Endothelial cell of umbilical vein (primary cell): ENCODE measurements at regions not wholly inside any gene's neighbourhood (a gene's known extent, or its start where the extent isn't known, plus 50 kb on each side); places are given as distances from the start of the nearest gene placed in this dataset.

Experiments used
- BruUV-seq: library from RNA; stranded (reverse); fragments of 400-500 nt; replicated peaks from 2 replicates; lab custom pipeline; 2021; lab: Mats Ljungman, UMichigan
- CTCF ChIA-PET: fragments of 300-600, 350-600 bp; sonication (Branson Sonifier 250); formaldehyde crosslinking; loops from one replicate; lab custom pipeline; 2021; ENCODE audit warnings: antibody characterized with exemption, inconsistent platforms; lab: Charles Lee
- POLR2A ChIA-PET: fragments of 300-600, 350-600 bp; sonication (Branson Sonifier 250); formaldehyde crosslinking; loops from one replicate; lab custom pipeline; 2021; ENCODE audit warnings: antibody characterized with exemption, inconsistent platforms; lab: Charles Lee
- DNase-seq: peaks from one replicate; pipeline ENCODE4 v3.0.0-alpha.2; 2011; ENCODE audit warnings: low read depth, low spot score
- FAIRE-seq: peaks from 2 replicates; lab custom pipeline; 2011; peaks lifted over from hg19 to GRCh38; lab: Jason Lieb, UNC
- H2AFZ ChIP-seq: 2 replicates; pipeline ENCODE4 v1.6.0; 2012; ENCODE audit warnings: low read depth, low read length, control low read depth, inconsistent platforms
- H3K27ac ChIP-seq: 2 replicates; pipeline ENCODE4 v1.5.1; 2011; ENCODE audit warnings: low read depth, mild to moderate bottlenecking, control low read depth, low read length, moderate library complexity; ENCODE audit not compliant: insufficient read depth
- H3K27me3 ChIP-seq, 2 experiments: 2 replicates each; pipeline versions ENCODE4 v1.6.0 to v1.6.1; 2011; ENCODE audit warnings: low read length in 2 of 2, mixed read lengths in 1 of 2; ENCODE audit not compliant: control insufficient read depth in 2 of 2, insufficient read depth in 2 of 2
- H3K36me3 ChIP-seq, 2 experiments: 2 replicates in 1 of 2; 3 replicates in 1 of 2; pipeline ENCODE4 v1.5.1; 2011; ENCODE audit warnings: low read length in 2 of 2, mild to moderate bottlenecking in 1 of 2, moderate library complexity in 1 of 2; ENCODE audit not compliant: control insufficient read depth in 2 of 2, insufficient read depth in 2 of 2; ENCODE audit errors: extremely low read depth in 1 of 2
- H3K4me1 ChIP-seq: 3 replicates; pipeline ENCODE4 v1.5.1; 2011; ENCODE audit warnings: mild to moderate bottlenecking, low read length; ENCODE audit not compliant: control insufficient read depth, insufficient read depth; ENCODE audit errors: extremely low read depth
- H3K4me2 ChIP-seq: 2 replicates; pipeline ENCODE4 v1.6.1; 2011; ENCODE audit warnings: low read length, control low read depth, mixed read lengths; ENCODE audit not compliant: insufficient read depth
- H3K4me3 ChIP-seq, 3 experiments: fragments of 200-600 bp in 1 of 3; sonication (generic), shearing (Covaris generic) in 1 of 3; replicated peaks in 1 of 3; 2 replicates each; pipeline ENCODE4 v1.5.1; 2011 to 2016; ENCODE audit warnings: control low read depth in 3 of 3, low read length in 3 of 3, mild to moderate bottlenecking in 2 of 3, inconsistent platforms in 1 of 3, low read depth in 1 of 3, moderate library complexity in 1 of 3; ENCODE audit not compliant: insufficient read depth in 1 of 3
- H3K79me2 ChIP-seq: 2 replicates; pipeline ENCODE4 v1.6.0; 2012; ENCODE audit warnings: low read length, inconsistent platforms; ENCODE audit not compliant: control insufficient read depth, insufficient read depth
- H3K9ac ChIP-seq: replicated peaks from 2 replicates; pipeline ENCODE3; 2011; ENCODE audit warnings: low read length, control low read depth; ENCODE audit not compliant: insufficient read depth; ENCODE audit errors: extremely low read depth
- H3K9me1 ChIP-seq: replicated peaks from 3 replicates; pipeline ENCODE4 v1.6.0; 2011; ENCODE audit warnings: mild to moderate bottlenecking, low read length; ENCODE audit not compliant: control insufficient read depth, insufficient read depth; ENCODE audit errors: extremely low read depth
- H3K9me3 ChIP-seq: replicated peaks from 2 replicates; pipeline ENCODE4 v1.5.1; 2012; ENCODE audit warnings: low read length, inconsistent platforms; ENCODE audit not compliant: control insufficient read depth, insufficient read depth
- H4K20me1 ChIP-seq: replicated peaks from 2 replicates; pipeline ENCODE3; 2011; ENCODE audit warnings: mild to moderate bottlenecking, low read length; ENCODE audit not compliant: control insufficient read depth, insufficient read depth; ENCODE audit errors: extremely low read depth
- CTCF ChIP-seq, 2 donors: IDR thresholded peaks; 1 replicate in 1 of 2; 2 replicates in 1 of 2; pipeline ENCODE4 v1.5.1; 2011; ENCODE audit warnings: low read length in 2 of 2, mild to moderate bottlenecking in 2 of 2, moderate library complexity in 2 of 2, control low read depth in 1 of 2, inconsistent platforms in 1 of 2, low read depth in 1 of 2; ENCODE audit not compliant: insufficient read depth in 1 of 2; ENCODE audit errors: extremely low read depth in 1 of 2
- EZH2 ChIP-seq: IDR thresholded peaks from 2 replicates; pipeline ENCODE4 v1.6.1; 2012; ENCODE audit warnings: borderline replicate concordance, low read depth, mild to moderate bottlenecking, moderate library complexity, low read length, inconsistent platforms; ENCODE audit not compliant: severe bottlenecking
- FOS ChIP-seq: IDR thresholded peaks from 2 replicates; pipeline ENCODE4 v1.6.1; 2011; ENCODE audit warnings: mild to moderate bottlenecking, low read length, moderate library complexity, borderline replicate concordance; ENCODE audit not compliant: insufficient read depth
- GATA2 ChIP-seq: IDR thresholded peaks from 2 replicates; pipeline ENCODE4 v1.7.0; 2011; ENCODE audit warnings: low read depth, mild to moderate bottlenecking, moderate library complexity, mixed read lengths, low read length; ENCODE audit not compliant: insufficient read length, insufficient read depth
- JUN ChIP-seq: IDR thresholded peaks from 2 replicates; pipeline ENCODE4 v1.6.1; 2011; ENCODE audit warnings: borderline replicate concordance, low read depth; ENCODE audit not compliant: insufficient read length, insufficient read depth
- MAX ChIP-seq: IDR thresholded peaks from 2 replicates; pipeline ENCODE4 v1.6.1; 2011; ENCODE audit not compliant: insufficient read depth, insufficient read length
- MYC ChIP-seq: IDR thresholded peaks from one replicate; pipeline ENCODE4 v1.6.1; 2011; ENCODE audit warnings: mild to moderate bottlenecking, low read depth, low read length
- POLR2A ChIP-seq: IDR thresholded peaks from 2 replicates; pipeline ENCODE4 v1.6.1; 2012; ENCODE audit warnings: low read depth, mild to moderate bottlenecking, control low read depth, low read length
- POLR2AphosphoS5 ChIP-seq: IDR thresholded peaks from 2 replicates; pipeline ENCODE4 v1.6.1; 2012; ENCODE audit warnings: low read depth, mild to moderate bottlenecking, control low read depth, low read length, moderate library complexity; ENCODE audit not compliant: insufficient read depth
- dilution Hi-C: fragments of 300-500 bp; cut with MboI; formaldehyde crosslinking; loops from one replicate; pipeline ENCODE4 v1.15.0; 2019; ENCODE audit warnings: low sequenced_read_pairs; ENCODE audit not compliant: extremely low pct_ligation_motif_present
- intact Hi-C: fragments of 100-400 bp; cut with micrococcal nuclease; formaldehyde crosslinking; loops from one replicate; pipeline ENCODE4 v1.10.0; 2022

DNA sequence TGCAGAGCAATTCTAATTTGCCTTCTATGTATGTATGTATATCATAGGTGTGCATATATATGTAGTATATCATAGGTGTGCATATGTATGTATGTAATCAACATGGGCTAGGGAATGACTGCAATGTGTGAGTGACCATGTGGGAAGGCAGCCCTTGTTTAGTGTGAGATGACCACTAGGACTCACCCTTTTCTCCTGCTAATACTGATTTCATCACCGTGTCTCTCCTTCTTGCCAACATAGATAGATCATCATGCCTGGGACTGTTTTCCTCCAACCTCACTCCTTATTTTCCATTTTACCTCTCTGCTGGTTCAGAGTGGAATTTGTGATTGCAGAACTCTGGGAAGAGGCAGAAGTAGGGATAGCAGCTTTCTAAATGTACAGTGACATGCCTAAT is 63.6 kb upstream of the SFRP2 start:
- dilution Hi-C loops (no loop called here), intact Hi-C loops (no loop called here)
- Histone ChIP-seq H3K9me1 (no peaks in the 10 kb centered on the region), H2AFZ (no peak overlapping the region), H4K20me1 (no peaks in the 10 kb centered on the region), H3K27me3 (no peaks in the 10 kb centered on the region), H3K9me3 (no peaks in the 10 kb centered on the region), H3K79me2 (no peaks in the 10 kb centered on the region), H3K4me2 (no peak overlapping the region), H3K4me3 (no peak overlapping the region), H3K9ac (no peak overlapping the region), H3K27ac (no peak overlapping the region), H3K36me3 (no peaks in the 10 kb centered on the region), H3K4me1 (no peaks in the 10 kb centered on the region)
- ChIA-PET POLR2A (no interaction called here), CTCF (no interaction called here)
- no TSS peak for BruUV-seq
- TF ChIP-seq MAX = no peak
- no peak for TF ChIP-seq EZH2
- TF ChIP-seq JUN = no peak
- TF ChIP-seq MYC = no peak
- TF ChIP-seq POLR2A = no peak
- TF ChIP-seq POLR2AphosphoS5 = no peak
- no peak for TF ChIP-seq FOS
- TF ChIP-seq GATA2 = no peak
- TF ChIP-seq CTCF (IDR thresholded peaks at IDR 0.05; ENCODE audit: extremely low read depth in 1 of 2, insufficient read depth in 1 of 2, low read depth in 1 of 2, low read length in 2 of 2) = no peak
- FAIRE-seq (no peak), DNase-seq (no peak)
